GM19240 (cell line): ENCODE measurements at regions not wholly inside any gene's neighbourhood (a gene's known extent, or its start where the extent isn't known, plus 50 kb on each side); places are given as distances from the start of the nearest gene placed in this dataset.

ENCODE experiments used
- DNase-seq: peaks from one replicate; pipeline ENCODE4 v3.0.0; 2011; ENCODE audit warnings: low spot score; ENCODE audit not compliant: insufficient read length

GRCh38 chr15:92565351-92566125 is 90.0 kb downstream of the FAM174B start:
- DNase-seq: no peak

GRCh38 chr15:92561754-92562153 is 93.8 kb downstream of the FAM174B start:
- no peak for DNase-seq

- DNase-seq: no peak
These were observed 102.3 kb downstream of the FAM174B start for GRCh38 chr15:92553317-92553716.

- no peak for DNase-seq
These were observed 109.6 kb downstream of the FAM174B start for GRCh38 chr15:92545996-92546395.

GRCh38 chr15:92541291-92542200 is 114.0 kb downstream of the FAM174B start:
- DNase-seq: no peak

- DNase-seq: no peak
These were observed 117.5 kb downstream of the FAM174B start for GRCh38 chr15:92538115-92538514.

GRCh38 chr15:92533298-92533697 is 122.3 kb downstream of the FAM174B start:
- no peak for DNase-seq

GRCh38 chr15:92531406-92531805 is 124.2 kb downstream of the FAM174B start:
- DNase-seq: no peak

GRCh38 chr15:92528736-92529135 is 126.8 kb downstream of the FAM174B start:
- no peak for DNase-seq

- DNase-seq: no peak
These were observed 128.4 kb downstream of the FAM174B start for GRCh38 chr15:92527197-92527596.

- no peak for DNase-seq
These were observed 129.8 kb downstream of the FAM174B start for GRCh38 chr15:92525758-92526245.

- DNase-seq: no peak
These were observed 130.6 kb downstream of the FAM174B start for GRCh38 chr15:92524874-92525565.

- DNase-seq: no peak
These were observed 130.5 kb downstream of the ST8SIA2 start for GRCh38 chr15:92524161-92524560.

- no peak for DNase-seq
These were observed 129.5 kb downstream of the ST8SIA2 start for GRCh38 chr15:92523176-92523575.

- peak; percentile 38 for DNase-seq
These were observed 127.9 kb downstream of the ST8SIA2 start for GRCh38 chr15:92521624-92522008.

- no peak for DNase-seq
These were observed 127.4 kb downstream of the ST8SIA2 start for GRCh38 chr15:92520914-92521623.

GRCh38 chr15:92519709-92520108 is 126.0 kb downstream of the ST8SIA2 start:
- DNase-seq: no peak
